ENCODE measurements at regions not wholly inside any gene's neighbourhood (a gene's known extent, or its start where the extent isn't known, plus 50 kb on each side); places are given as distances from the start of the nearest gene placed in this dataset.
A peak's percentile ranks its signal among the peaks of the same experiment; 100 is the strongest.

- DNase-seq: no peak
These were observed 2141.7 kb upstream of the TENM3 start for GRCh38 chr4:180101348-180102083.

DNA sequence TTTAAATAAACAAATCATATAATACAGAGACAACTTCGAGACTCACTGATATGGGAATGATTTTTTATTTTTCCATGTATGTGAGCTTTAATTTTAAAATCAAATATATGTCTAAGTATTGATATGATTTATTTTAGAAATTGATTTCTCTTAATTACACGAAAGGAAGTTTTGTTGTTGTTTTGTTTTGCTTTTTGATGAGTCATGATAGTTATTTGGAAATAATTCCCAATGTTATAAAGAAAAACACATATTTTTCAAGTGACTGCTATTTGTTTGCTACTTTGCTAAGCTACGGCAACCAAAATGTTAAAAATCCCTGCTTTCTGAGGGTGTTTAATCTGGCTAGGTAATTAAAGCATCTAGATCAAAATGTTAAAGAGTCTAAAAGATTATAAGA lies 2139.4 kb upstream of the TENM3 start:
- DNase-seq: no peak

DNA sequence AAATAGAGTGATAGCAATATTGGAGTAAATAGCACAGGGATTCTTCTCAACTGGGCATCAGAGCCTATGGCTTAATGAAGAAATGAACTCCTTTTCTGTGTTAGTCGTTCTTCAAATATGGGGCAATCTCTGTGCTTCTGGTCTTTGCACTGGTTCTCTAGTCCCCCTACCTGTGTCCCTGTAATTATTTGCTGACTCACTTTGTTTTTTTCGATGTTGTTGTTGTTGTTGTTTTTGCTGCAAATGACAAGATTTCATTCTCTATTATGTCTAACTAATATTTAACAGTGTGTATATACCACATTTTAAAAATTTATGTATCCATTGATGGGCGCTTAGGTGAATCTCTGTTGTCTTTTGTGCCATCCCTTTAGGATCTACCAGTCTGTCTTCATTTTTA lies 2137.8 kb upstream of the TENM3 start:
- DNase-seq: no peak

GRCh38 chr4:180106122-180106521 lies 2137.1 kb upstream of the TENM3 start:
- DNase-seq: no peak

GRCh38 chr4:180106997-180107396 lies 2136.2 kb upstream of the TENM3 start:
- DNase-seq: no peak

- DNase-seq: no peak
These were observed 2126.4 kb upstream of the TENM3 start for GRCh38 chr4:180116840-180117239.

DNA sequence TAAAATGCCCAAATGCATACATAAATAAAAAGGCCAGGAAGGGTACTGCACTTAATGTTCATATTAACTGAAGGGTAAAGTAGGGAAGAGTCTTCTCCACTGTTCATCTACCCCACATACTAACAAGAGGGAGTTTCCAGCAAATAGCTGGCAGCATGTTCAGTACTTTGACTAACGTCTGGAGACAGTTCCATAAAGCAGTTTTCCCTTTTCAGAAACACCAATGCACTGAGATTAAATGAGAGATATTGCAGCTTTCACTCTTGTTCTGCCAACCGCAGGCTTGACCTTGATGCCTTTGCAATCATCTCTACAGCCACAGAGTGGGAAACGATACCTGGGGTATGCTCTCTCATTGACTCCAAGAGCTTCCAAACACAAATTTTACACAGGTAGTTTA lies 2123.1 kb upstream of the TENM3 start:
- no peak for DNase-seq

DNA sequence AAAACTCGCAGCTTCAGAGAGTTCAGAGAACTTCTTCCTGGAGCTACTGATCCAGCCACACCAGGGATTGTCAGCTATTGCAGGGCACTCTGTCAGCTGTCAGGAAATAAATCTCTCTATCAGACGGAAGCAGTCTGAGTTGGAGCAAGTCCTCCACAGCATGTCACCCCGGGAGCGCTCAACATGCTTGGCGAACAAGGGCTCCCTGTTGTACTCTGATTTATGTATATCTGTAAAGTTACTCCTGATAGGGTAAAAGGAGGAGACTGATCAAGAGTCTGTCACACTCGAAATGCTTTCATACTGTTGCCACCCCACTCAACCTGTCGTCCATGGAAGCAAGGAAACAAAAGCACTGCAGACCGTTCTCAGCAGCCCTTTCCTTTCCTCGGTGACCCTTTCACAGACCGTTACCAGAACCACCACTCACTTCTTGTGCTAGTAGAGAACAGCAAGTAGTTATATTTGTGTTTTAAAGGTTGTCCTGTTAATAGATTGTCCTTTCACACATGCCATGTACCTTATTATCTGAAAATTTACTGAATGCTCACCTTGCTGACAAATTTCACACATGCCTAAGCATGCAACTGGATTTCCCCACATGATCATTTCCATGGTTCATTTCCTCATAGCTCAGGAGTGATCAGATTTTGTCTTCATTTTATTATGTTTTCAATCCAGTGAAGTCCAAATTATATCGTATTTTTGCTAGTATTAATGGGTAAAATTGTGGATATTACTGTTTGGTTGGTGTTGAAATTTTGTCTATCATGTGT lies 2108.9 kb upstream of the TENM3 start:
- DNase-seq: peak; percentile 41

GRCh38 chr4:180141734-180142133 lies 2101.5 kb upstream of the TENM3 start:
- no peak for DNase-seq

- DNase-seq: no peak
These were observed 2094.5 kb upstream of the TENM3 start for GRCh38 chr4:180148737-180149136.

- DNase-seq: no peak
These were observed 2092.4 kb upstream of the TENM3 start for GRCh38 chr4:180150818-180151217.

GRCh38 chr4:180152831-180153230 lies 2090.4 kb upstream of the TENM3 start:
- no peak for DNase-seq

GRCh38 chr4:180153587-180153986 lies 2089.6 kb upstream of the TENM3 start:
- DNase-seq: no peak

DNA sequence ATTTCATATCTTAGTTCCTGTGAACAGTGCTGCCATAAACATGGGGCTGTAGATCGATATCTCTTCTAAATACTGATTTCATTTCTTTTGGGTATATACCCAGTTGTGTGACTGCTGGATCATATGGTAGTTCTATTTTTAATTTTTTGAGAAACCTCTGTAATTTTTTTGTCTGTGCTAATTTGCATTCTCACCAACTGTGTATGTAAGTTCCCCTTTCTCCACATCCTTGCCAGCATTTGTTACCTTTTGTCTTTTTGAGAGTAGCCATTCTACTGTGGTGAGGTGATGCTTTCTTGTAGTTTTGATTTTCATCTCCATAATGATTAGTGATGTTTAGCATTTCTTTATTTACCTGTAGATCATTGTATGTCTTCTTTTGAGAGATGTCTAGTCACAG lies 2086.5 kb upstream of the TENM3 start:
- DNase-seq: no peak

GRCh38 chr4:180160195-180160983 lies 2082.8 kb upstream of the TENM3 start:
- no peak for DNase-seq

DNA sequence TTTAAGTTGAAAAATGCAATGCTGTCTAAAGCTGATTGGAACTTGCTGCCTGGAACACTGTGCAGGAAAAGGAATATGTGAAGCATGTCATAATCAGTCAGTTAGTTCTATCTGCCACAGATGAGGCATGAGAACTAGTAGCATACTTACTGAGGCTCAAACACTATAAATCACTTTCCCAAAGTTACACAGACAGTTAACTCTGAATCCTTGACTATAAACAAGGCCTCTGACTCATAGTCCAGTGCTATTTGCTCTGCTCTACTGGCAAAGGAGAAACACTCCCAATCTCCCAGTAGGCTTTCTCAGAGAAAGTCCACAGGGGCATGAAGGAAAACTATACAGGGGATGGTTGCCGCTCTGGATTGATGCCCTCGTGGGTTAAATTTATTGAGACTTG lies 2078.4 kb upstream of the TENM3 start:
- DNase-seq: no peak

DNA sequence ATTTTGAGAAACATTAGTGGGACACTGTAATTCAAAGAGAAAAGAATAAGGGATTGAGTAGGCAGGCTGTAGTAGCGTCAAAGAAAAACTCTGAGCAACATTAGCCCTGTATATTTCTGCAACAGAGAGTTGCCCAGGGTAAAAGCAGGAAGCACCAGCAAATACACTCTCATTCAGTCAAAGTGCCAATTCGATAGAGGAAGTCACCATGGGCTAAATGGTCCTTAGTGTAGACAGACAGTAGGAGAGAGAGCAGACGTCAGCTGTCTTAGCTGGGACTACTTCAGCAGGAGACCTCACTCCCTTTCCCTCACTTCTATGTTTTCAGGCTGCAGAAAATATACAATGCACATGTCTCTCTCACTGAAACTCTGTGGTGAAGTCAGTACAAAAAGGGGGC lies 2073.8 kb upstream of the TENM3 start:
- no peak for DNase-seq

DNA sequence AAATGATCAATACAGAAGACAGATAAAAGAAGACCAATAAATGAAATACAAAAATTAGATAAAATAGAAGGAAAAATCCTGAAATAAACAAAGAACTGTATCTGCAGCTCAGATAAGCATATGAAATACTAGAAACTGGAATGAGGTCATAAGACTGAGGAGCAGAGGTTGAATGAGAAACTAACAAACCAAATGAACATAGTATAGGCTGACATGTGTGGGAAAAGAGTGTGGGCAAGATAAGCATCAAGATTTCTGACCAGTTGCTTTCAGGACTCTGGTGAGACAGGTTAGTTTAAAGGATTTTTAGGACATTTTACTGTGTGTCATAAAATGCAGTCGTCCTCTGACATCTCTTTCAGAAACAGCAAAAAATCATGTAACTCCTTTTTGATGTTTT lies 2073.2 kb upstream of the TENM3 start:
- no peak for DNase-seq

- no peak for DNase-seq
These were observed 2064.1 kb upstream of the TENM3 start for GRCh38 chr4:180179146-180179545.

GRCh38 chr4:180189666-180190065 lies 2053.5 kb upstream of the TENM3 start:
- no peak for DNase-seq

DNA sequence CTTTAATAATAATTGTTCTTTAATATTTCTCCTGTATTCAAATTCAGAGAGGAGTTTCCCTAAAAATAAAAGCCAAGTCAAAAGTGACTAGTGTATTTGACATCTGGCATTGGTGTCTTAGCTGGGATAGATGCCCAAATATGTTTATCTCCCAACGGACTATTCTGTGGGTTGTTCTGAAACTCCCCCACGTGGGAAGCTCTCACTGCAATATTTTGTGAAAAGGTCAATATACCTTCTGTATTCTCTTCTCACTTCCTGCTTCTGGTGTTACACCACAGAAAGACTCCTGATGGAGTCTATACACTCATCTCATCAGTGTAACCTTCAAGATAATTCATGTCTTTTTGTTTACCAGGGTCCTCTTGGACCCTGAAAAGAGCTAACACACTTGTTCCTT lies 2052.8 kb upstream of the TENM3 start:
- no peak for DNase-seq

- DNase-seq: no peak
These were observed 2045.7 kb upstream of the TENM3 start for GRCh38 chr4:180197471-180197870.

DNA sequence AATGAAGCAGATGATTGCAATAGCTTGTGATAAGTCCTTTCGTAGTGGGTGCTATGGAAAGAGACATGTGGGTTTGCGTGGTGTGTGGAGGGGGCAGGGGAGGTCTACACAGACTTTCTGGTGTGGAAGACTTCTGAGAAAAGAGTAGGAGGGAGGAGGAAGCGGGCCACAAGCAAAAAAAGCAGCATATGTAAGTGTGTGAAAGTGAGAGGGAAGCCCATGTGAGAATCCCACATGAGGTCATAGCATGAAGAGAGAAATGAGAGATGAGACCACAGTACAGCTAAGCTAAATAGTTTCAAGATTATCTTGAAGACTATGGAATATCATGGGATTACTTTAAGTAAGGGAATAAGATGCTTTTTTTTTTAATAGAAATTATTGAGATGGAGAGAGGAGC lies 2039.9 kb upstream of the TENM3 start:
- no peak for DNase-seq

- no peak for DNase-seq
These were observed 2037.9 kb upstream of the TENM3 start for GRCh38 chr4:180205276-180205675.

Data from right forelimb (tissue), 1 donor.